ENCODE measurements at regions not wholly inside any gene's neighbourhood (a gene's known extent, or its start where the extent isn't known, plus 50 kb on each side); places are given as distances from the start of the nearest gene placed in this dataset.
"Not testable (repeated sequence)": the region's sequence is repeated elsewhere in the genome, so short reads cannot be mapped to it uniquely, and the experiment has no call there.

DNA sequence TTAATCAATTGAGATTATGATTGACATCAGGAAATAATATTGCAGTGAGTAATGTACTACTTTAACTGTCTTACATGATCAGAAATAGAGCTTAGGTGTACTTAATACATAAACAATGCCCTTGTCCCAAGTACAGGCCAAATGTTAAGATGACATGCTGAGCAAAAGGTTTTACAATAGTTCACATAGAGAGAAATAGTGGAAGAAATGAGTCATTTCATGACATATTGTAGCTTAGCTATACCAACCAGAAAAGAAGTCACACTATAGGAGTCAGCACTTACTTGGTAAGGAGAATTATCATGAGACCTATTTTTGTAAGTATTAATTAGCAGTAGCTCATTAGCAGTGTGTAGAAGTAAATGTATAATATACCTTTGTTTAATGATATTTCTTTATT, 96.4 kb upstream of the NANOGP8 start:
- TF ChIP-seq, protein P1, sequence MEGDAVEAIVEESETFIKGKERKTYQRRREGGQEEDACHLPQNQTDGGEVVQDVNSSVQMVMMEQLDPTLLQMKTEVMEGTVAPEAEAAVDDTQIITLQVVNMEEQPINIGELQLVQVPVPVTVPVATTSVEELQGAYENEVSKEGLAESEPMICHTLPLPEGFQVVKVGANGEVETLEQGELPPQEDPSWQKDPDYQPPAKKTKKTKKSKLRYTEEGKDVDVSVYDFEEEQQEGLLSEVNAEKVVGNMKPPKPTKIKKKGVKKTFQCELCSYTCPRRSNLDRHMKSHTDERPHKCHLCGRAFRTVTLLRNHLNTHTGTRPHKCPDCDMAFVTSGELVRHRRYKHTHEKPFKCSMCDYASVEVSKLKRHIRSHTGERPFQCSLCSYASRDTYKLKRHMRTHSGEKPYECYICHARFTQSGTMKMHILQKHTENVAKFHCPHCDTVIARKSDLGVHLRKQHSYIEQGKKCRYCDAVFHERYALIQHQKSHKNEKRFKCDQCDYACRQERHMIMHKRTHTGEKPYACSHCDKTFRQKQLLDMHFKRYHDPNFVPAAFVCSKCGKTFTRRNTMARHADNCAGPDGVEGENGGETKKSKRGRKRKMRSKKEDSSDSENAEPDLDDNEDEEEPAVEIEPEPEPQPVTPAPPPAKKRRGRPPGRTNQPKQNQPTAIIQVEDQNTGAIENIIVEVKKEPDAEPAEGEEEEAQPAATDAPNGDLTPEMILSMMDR (conservative IDR thresholded peaks at IDR 0.05): no peak
- TF ChIP-seq EZH2 (IDR thresholded peaks at IDR 0.05; ENCODE audit: low read depth): no peak
- H3K4me3 ChIP-seq: no peak overlapping the region
- no peak overlapping the region for H3K4me2 ChIP-seq
- no peak overlapping the region for H3K27ac ChIP-seq
- intact Hi-C loops (cut with micrococcal nuclease; ENCODE audit: unreplicated experiment): no loop called here
- H3F3A ChIP-seq (ENCODE audit: insufficient read depth, low read depth): no peaks in the 10 kb centered on the region
- no peak overlapping the region for H2AFZ ChIP-seq
- BruUV-seq (replicated peaks): no TSS peak
- no peaks in the 10 kb centered on the region for H3K4me1 ChIP-seq (replicated peaks; ENCODE audit: insufficient read depth)
- H3K9me2 ChIP-seq (ENCODE audit: insufficient read depth): no peaks in the 10 kb centered on the region
- DNase-seq: no peak
- H3K9me3 ChIP-seq (ENCODE audit: insufficient read depth, low read depth): no peaks in the 10 kb centered on the region
- no peaks in the 10 kb centered on the region for H3K36me3 ChIP-seq (ENCODE audit: low read depth)
- CTCF ChIA-PET: no interaction called here
- no peaks in the 10 kb centered on the region for H3K79me2 ChIP-seq (ENCODE audit: low read depth)
- no peaks in the 10 kb centered on the region for H3K27me3 ChIP-seq (ENCODE audit: insufficient read depth, low read depth)
- POLR2A ChIA-PET (ENCODE audit: unreplicated experiment): no interaction called here
- H4K20me1 ChIP-seq (ENCODE audit: insufficient read depth): no peaks in the 10 kb centered on the region

DNA sequence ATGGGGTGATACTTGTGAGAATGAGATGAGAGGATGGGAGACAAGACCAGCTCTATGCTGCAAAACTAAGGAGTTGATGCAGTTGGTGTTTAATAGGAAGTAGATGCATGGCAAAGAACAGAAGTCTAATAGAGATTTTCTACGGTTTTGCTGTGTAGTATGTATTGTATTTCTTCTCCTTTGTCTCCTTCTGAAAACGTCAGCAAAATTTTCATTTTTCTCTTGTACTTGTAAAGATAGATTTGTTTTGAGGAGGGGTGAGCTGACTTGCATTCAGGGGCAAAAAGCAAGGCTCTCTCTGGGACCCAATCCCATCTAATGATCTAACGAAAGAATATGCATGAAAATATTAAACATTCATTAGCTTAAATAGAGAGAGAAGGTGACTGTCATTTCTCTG, 94.6 kb upstream of the NANOGP8 start:
- Histone ChIP-seq H3K9me3 (ENCODE audit: insufficient read depth, low read depth) (no peaks in the 10 kb centered on the region), H3K27me3 (ENCODE audit: insufficient read depth, low read depth) (no peaks in the 10 kb centered on the region), H3K4me2 (no peak overlapping the region), H3K27ac (no peak overlapping the region), H3K79me2 (ENCODE audit: low read depth) (no peaks in the 10 kb centered on the region), H2AFZ (no peak overlapping the region), H4K20me1 (ENCODE audit: insufficient read depth) (no peaks in the 10 kb centered on the region), H3K4me1 (replicated peaks; ENCODE audit: insufficient read depth) (no peaks in the 10 kb centered on the region), H3K9me2 (ENCODE audit: insufficient read depth) (no peaks in the 10 kb centered on the region), H3K4me3 (no peak overlapping the region), H3K36me3 (ENCODE audit: low read depth) (no peaks in the 10 kb centered on the region), H3F3A (ENCODE audit: insufficient read depth, low read depth) (no peaks in the 10 kb centered on the region)
- CTCF ChIA-PET: no interaction called here
- POLR2A ChIA-PET (ENCODE audit: unreplicated experiment): interaction anchor here (0.6 kb wide), 1 partner anchor 12 kb away, joined by 4 read pairs; no protein-coding TSS in a partner anchor
- DNase-seq: no peak
- BruUV-seq (replicated peaks): no TSS peak
- intact Hi-C loops (cut with micrococcal nuclease; ENCODE audit: unreplicated experiment): no loop called here
- TF ChIP-seq EZH2 (IDR thresholded peaks at IDR 0.05; ENCODE audit: low read depth): no peak
- TF ChIP-seq, protein P1 (conservative IDR thresholded peaks at IDR 0.05): no peak

DNA sequence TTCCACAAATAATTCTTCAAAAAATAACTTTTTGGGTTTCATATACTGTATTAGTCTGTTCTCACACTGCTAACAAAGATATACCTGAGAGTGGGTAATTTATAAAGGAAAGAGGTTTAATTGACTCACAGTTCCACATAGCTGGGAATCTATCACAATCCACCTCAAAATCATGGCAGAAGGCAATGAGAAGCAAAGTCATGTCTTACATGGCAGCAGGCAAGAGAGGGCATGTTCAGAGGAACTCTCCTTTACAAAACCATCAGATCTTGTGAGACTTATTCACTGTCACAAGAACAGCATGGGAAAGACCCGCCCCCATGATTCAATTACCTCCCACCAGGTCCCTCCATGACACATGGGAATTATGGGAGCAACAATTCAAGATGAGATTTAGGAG, 93.1 kb upstream of the NANOGP8 start:
- H3K9me3 ChIP-seq (ENCODE audit: insufficient read depth, low read depth); H3K79me2 ChIP-seq (ENCODE audit: low read depth); H3K36me3 ChIP-seq (ENCODE audit: low read depth); BruUV-seq (replicated peaks); H3K4me3 ChIP-seq; DNase-seq; H2AFZ ChIP-seq; H3F3A ChIP-seq (ENCODE audit: insufficient read depth, low read depth); H3K4me1 ChIP-seq (replicated peaks; ENCODE audit: insufficient read depth); H3K4me2 ChIP-seq; POLR2A ChIA-PET (ENCODE audit: unreplicated experiment); H3K27me3 ChIP-seq (ENCODE audit: insufficient read depth, low read depth); H4K20me1 ChIP-seq (ENCODE audit: insufficient read depth); H3K27ac ChIP-seq; H3K9me2 ChIP-seq (ENCODE audit: insufficient read depth); intact Hi-C loops (cut with micrococcal nuclease; ENCODE audit: unreplicated experiment): not testable (repeated sequence)
- CTCF ChIA-PET: interaction anchor here (0.6 kb wide), 1 partner anchor 73 kb away, joined by 5 read pairs; no protein-coding TSS in a partner anchor

DNA sequence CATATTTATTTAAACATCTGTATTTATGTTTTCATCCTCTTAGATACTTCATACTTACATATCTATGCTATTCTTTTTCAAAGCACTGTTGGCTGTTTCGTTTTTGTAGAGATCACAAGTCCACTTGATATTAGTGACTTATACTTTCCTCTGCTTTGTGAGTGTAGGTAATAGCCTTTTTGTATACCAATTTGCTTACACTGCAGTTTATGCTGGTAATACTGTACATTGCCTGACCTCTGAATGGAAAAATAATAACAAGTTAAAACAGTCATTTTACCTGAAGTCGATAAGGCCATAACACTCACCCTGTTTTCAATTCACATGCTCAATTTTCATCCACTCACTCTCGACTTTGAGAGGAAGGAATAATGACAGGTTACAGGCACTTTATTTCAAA, 89.9 kb upstream of the NANOGP8 start:
- no peak for DNase-seq
- TF ChIP-seq, protein P1 (conservative IDR thresholded peaks at IDR 0.05): no peak
- TF ChIP-seq EZH2 (IDR thresholded peaks at IDR 0.05; ENCODE audit: low read depth): no peak
- no peaks in the 10 kb centered on the region for H3K36me3 ChIP-seq (ENCODE audit: low read depth)
- H3K4me1 ChIP-seq (replicated peaks; ENCODE audit: insufficient read depth): no peaks in the 10 kb centered on the region
- H3K9me3 ChIP-seq (ENCODE audit: insufficient read depth, low read depth): no peaks in the 10 kb centered on the region
- H3K4me3 ChIP-seq: no peak overlapping the region
- CTCF ChIA-PET: no interaction called here
- intact Hi-C loops (cut with micrococcal nuclease; ENCODE audit: unreplicated experiment): no loop called here
- no peak overlapping the region for H3K27ac ChIP-seq
- no peak overlapping the region for H2AFZ ChIP-seq
- H3K9me2 ChIP-seq (ENCODE audit: insufficient read depth): no peaks in the 10 kb centered on the region
- H3F3A ChIP-seq (ENCODE audit: insufficient read depth, low read depth): no peaks in the 10 kb centered on the region
- H3K27me3 ChIP-seq (ENCODE audit: insufficient read depth, low read depth): no peaks in the 10 kb centered on the region
- POLR2A ChIA-PET (ENCODE audit: unreplicated experiment): no interaction called here
- no peak overlapping the region for H3K4me2 ChIP-seq
- no TSS peak for BruUV-seq (replicated peaks)
- no peaks in the 10 kb centered on the region for H3K79me2 ChIP-seq (ENCODE audit: low read depth)
- H4K20me1 ChIP-seq (ENCODE audit: insufficient read depth): no peaks in the 10 kb centered on the region
